Activated CD4-positive, CD25-positive, alpha-beta regulatory T cell treated with anti-CD3 and anti-CD28 coated beads, Interleukin-2, amount 50 U/mL, for 16 hours (primary cell): ENCODE measurements at regions not wholly inside any gene's neighbourhood (a gene's known extent, or its start where the extent isn't known, plus 50 kb on each side); places are given as distances from the start of the nearest gene placed in this dataset.

Experiments
- DNase-seq: peaks from one replicate; pipeline ENCODE4 v3.0.0-alpha.2; 2020; ENCODE audit warnings: low read depth, low spot score

GRCh38 chr6:87995461-87995860 lies 52.2 kb upstream of the SPACA1 start:
- DNase-seq: no peak

GRCh38 chr6:87993356-87993755 lies 54.3 kb upstream of the SPACA1 start:
- DNase-seq: no peak

- no peak for DNase-seq
These were observed 56.8 kb upstream of the SPACA1 start for GRCh38 chr6:87990871-87991270.

GRCh38 chr6:87982134-87982533 lies 65.5 kb upstream of the SPACA1 start:
- DNase-seq: no peak

- DNase-seq: no peak
These were observed 67.9 kb upstream of the SPACA1 start for GRCh38 chr6:87979737-87980136.

GRCh38 chr6:87976616-87977015 lies 71.0 kb upstream of the SPACA1 start:
- no peak for DNase-seq

- DNase-seq: no peak
These were observed 72.1 kb upstream of the SPACA1 start for GRCh38 chr6:87975561-87975960.

- no peak for DNase-seq
These were observed 75.4 kb upstream of the SPACA1 start for GRCh38 chr6:87972279-87972678.

GRCh38 chr6:87971605-87972262 lies 75.9 kb upstream of the SPACA1 start:
- no peak for DNase-seq

GRCh38 chr6:87968435-87969278 lies 79.0 kb upstream of the SPACA1 start:
- no peak for DNase-seq

GRCh38 chr6:87965806-87966205 lies 81.8 kb upstream of the SPACA1 start:
- DNase-seq: no peak

- no peak for DNase-seq
These were observed 88.6 kb upstream of the SPACA1 start for GRCh38 chr6:87959083-87959482.

- no peak for DNase-seq
These were observed 95.9 kb upstream of the SPACA1 start for GRCh38 chr6:87951751-87952150.

- no peak for DNase-seq
These were observed 97.0 kb upstream of the SPACA1 start for GRCh38 chr6:87950614-87951013.

GRCh38 chr6:87949194-87949593 lies 98.4 kb upstream of the SPACA1 start:
- DNase-seq: no peak

- no peak for DNase-seq
These were observed 101.0 kb upstream of the SPACA1 start for GRCh38 chr6:87946669-87947068.

GRCh38 chr6:87945966-87946365 lies 101.7 kb upstream of the SPACA1 start:
- DNase-seq: no peak

GRCh38 chr6:87945181-87945580 lies 102.5 kb upstream of the SPACA1 start:
- DNase-seq: no peak

- DNase-seq: no peak
These were observed 103.1 kb upstream of the SPACA1 start for GRCh38 chr6:87944541-87944954.

GRCh38 chr6:87943191-87943590 lies 104.5 kb upstream of the SPACA1 start:
- no peak for DNase-seq

- no peak for DNase-seq
These were observed 105.9 kb upstream of the SPACA1 start for GRCh38 chr6:87941556-87942358.

- no peak for DNase-seq
These were observed 107.9 kb upstream of the SPACA1 start for GRCh38 chr6:87939776-87940175.
